Hematopoietic multipotent progenitor cell (in vitro differentiated cells): ENCODE measurements at regions not wholly inside any gene's neighbourhood (a gene's known extent, or its start where the extent isn't known, plus 50 kb on each side); places are given as distances from the start of the nearest gene placed in this dataset.

Source experiments
- DNase-seq, 3 donors: peaks; one replicate each; pipeline ENCODE4 v3.0.0-alpha.2; 2011 to 2015; ENCODE audit warnings: low read depth in 2 of 3, low spot score in 2 of 3

DNA sequence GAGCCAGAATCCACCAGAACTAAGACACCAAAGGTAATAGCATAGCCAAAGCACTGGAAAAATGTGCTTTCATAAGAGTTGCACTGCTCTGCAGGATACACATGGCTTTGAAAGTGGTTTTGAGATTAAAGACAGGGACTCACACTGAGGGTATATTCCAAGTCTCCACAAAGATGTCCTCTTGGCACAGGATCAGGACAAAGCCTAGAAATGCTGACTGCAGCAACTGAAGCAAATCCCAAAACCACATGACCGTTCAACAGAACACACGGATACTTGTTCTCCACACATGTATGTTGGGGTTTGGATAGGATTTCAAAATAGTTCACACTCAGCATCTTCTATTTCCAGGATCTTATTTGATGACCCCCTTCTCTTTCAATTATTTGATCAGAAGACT is 364.3 kb upstream of the HSF2 start:
- DNase-seq: no peak

DNA sequence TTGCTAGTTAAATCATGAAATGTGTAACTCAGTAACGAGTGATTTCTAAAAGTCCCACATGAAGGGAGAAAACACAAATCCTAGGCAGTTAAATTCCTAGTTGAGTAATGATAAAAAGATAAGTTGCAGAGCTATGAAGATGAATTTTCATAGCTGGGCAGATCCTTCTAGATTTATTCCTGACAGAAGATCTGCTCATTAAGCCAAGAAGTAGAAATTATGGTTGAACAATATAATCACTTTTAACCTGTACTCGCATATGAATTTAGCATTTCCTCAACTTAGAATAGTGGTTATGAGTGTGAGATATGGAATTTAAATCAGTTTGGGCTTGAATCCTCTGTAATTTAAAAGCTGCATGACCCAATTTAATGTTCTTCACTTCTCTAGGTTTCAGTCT is 359.2 kb upstream of the HSF2 start:
- DNase-seq: no peak

DNA sequence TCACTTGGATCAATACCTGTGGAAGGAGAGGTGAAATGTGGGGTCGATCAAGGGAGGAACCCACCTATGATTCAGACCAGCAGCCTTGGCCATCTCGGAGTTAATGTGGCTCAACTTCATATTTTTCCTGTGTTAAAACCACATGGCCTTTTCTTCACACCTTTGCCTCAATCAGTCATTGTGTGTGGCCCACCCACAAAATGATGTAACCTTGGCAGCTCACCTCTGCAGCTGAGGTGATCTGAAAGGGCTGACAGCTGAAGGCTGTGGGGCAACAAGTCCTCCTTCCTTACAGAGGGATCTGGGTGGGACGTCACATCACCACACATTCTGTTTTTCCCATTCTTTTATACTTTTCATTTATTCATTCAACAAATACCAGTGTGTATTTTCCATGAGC is 357.1 kb upstream of the HSF2 start:
- DNase-seq: no peak

DNA sequence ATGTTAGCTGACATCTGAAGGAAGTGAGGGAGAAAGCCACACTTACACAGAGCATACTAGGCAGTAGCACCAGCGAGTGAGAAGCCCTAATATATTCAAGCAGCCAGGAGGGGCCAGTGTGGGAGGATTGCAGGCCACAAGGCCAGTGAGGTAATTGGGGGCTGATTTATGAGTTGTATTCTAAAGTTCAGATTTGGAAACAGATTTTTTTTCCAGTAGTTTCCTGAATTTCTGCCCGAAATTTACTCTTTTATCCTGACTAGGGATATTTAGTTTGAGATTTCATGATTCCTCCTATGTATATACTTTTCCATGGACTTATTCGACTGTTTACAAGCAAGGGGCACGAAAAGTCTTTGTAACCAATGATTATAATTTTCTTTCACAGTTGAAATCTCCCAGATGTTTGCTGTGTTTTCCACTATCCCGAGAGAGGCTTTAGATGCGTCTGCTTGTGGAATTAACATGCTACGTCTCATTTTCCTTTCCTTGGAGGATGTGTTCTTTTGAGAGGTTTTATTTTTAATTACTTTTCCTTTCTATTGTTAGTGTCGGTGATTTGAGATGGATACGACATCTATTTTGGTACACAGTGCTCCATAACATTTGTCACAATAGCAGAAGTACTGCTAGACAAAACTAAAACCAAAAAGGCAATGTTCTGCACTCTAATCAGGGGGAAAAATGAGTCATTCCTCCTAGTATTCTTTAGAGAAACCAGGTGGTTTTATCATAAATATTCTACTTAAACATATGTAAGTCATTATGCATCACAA is 356.3 kb upstream of the HSF2 start:
- no peak for DNase-seq

DNA sequence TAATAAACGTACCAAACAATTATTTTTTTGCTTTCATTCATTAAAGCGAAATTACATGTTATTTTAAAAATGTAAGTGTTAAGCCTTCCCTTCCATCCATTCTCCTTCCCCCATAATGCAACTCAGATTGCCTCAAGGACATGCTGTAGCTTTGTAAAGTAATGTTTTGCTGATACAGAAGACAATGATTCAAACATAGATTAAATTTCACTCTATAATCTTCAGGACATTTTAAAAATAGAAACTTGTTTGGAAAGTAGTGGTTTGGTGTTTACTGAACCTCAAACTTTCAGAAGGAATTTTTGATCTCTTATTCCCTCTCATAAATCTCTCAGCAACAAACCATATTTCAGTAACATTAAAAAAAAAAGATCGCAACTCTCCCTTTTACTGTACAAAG is 350.9 kb upstream of the HSF2 start:
- no peak for DNase-seq

DNA sequence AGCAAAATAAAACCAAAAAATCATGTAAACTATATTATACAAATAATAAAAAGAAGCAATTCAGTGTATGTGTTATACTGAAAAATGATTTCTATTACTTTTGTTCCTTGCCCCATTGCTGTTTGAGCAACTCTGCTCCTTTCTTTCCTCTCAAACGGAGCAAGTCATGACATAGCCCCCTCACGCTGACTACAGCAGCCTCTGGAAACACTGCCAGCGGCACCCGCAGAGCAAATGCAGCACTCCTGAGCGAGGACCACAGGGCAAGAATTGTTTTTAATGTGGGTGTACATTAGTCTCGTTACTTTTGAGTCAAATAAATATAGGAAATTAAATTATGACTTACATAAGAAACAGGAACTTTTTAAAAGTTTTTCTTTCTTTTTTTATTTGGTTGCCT is 350.1 kb upstream of the HSF2 start:
- DNase-seq: no peak

DNA sequence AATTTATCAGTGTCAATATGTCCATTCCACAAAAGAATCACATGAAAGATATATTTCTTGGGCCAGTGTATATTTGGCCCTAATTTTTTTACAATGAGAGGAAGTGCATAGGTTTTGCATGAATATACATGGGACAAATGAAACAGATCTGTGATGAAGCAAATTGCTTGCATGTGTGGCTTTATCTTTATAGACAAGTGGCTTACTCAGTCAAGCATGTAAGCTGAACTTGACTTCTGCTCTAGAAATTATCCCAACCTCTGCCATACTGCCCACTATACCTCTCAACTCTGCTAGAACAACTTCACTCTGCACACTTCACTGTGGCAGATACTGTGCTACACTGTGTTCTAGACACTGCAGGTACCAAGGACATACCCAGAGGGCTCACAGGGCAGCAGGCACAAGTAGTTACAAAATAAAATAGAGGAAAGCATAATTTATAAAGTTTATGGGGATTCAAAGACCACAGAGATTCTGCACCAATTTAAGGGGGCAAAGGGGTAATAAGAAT is 349.2 kb upstream of the HSF2 start:
- no peak for DNase-seq

DNA sequence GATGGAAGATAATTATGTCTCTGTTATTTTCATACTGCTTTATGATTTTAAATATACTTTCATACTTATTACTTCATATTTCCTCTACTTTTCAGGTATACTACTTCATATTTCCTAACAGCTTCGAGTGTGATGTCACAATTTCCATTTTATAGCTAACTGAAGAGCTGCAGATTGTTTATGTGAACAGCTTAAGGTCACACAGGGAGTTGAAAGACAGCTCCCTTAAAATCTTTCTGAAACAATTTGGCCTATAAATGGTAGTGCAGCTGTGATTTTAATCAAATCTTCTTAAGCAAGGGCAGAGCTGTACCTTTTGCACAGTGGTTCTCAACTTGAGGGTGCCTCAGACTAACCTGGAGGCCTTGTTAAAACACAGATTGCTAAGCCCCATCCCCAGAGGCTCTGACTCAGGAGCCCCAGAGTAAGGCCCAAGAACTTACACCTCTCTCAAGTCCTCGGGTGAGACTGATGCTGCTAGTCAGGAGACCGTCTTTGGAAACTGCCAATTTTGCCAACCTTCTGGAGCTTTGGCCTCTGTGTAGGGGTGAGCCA is 347.0 kb upstream of the HSF2 start:
- no peak for DNase-seq

DNA sequence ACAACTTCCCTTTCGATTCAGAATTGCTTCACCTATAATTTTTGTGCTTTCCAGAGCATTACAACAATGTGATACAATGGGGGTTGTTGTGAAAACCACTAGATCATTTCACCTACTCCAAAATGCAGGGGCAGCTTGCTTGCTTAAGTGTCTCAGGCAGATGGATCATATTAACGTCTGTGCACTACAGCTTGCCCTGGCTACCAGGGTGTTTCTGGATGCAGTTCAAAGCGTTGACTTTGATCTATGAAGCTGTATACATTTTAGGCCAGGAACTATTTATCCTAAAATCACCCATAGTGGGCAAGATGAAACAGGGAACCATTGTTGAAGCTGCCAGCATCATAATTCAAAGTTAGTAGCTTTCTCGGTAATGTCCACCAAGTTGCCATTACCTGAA is 339.5 kb upstream of the HSF2 start:
- DNase-seq: no peak

DNA sequence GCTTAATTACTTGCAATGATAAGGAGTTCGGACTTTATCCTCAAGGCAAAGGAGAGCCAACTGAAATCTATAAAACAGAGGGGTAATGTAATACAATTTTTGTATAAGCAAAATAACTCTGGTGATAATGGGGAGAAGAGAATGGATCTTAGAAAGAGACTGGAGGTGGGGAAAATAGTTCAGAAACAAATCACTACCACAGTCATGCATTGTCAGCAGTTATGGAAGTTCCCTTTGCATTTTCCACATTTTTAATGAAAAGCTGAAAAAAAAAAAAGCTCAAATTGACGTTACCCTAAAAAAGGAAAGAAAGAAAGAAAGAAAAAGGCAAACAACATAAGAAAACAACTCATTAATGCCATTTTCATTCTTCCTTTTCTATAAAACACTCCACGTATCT is 337.6 kb upstream of the HSF2 start:
- no peak for DNase-seq

DNA sequence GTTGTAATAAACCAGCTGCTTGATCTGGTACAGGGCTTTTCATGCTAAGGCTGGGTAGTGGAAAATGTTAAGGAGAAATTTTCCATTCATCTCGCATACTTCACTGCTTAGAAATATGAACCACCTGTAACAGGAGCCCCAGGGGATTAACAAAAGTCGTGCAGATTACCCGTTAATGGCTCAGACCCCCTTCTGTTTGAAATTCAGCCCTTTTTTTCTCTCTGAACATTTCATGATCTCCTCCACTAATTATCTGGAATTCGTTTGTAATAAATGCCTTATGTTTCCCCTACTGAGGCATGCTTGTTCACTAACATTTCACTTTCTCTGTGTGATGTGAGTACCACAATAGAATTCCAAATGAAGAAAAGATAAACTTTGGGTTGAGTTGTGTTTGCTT is 336.4 kb upstream of the HSF2 start:
- no peak for DNase-seq

DNA sequence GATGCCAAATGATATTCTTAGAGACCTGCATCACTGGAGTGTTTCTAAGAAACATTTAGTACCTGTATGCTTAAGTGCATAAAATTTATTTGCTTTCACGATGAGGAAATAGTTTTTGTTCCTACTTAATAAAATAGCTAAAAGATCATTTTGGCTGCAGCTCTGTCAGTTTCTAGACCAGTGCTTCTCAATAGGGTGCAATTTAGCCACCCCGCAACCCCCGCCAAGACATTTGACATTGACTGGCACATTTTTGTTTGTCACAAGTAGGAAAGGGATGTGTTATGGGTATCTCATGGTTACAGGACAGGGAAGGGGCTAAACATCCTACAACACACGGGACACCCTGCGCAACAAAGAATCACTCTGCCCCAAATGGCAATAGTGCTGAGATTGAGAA is 335.7 kb upstream of the HSF2 start:
- no peak for DNase-seq

DNA sequence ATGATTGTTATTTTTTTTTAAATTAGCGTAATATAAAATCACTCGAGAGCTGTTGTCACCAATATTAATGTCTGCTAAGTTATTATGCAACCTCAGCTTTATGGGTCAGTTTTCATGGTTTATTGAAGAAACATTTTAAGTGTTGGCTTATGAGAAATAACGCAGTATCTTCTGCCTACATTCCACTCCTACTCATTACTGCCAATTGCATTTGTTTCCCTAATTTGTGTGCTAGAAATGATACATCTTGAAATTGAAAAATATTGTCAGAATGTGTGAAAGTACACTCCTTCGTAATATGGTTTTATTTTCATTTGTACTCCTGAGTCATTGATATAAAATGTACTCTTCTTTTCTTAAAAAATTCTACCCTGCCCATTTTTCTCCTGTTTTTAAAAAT is 333.3 kb upstream of the HSF2 start:
- no peak for DNase-seq

DNA sequence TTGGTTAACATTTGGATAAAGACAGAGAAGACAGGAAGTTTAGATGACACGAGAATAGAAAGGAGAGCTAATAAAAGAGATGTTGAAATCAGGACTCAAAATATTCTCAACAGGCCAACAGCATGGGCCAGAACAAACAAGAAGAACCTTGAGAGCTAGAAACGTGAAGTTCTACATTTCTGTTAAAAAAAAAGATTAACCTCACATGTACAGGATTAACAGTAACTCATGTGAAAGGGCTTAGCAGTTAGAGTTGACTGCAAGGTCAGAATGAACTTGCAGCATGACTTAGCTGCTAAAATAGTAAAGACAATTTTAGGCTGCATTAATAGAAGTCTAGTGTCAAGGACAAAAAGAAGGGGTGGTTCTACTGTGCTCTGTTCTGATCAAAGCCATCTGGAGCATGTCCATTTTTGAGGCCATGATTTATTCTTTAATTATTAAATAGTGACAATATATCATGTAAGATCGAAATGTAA is 331.1 kb upstream of the HSF2 start:
- no peak for DNase-seq

DNA sequence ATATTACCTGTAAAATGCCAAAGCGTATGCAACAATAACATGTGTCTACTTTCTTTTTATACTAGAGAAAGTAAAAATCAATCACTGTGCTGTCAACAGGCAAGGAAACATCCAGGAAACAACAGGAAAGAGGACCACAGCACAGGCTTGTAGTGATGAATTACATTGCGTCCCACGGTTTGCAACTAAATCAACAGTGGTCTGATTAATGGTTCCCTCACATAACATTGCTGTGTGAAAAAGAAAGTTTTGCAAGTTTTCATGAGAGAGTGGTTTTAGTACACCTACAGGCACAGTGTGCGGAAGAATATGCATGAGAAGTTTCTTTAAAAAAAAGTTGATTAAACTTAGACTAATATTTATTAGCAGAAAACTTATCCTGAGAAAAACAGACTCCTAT is 329.5 kb upstream of the HSF2 start:
- no peak for DNase-seq

DNA sequence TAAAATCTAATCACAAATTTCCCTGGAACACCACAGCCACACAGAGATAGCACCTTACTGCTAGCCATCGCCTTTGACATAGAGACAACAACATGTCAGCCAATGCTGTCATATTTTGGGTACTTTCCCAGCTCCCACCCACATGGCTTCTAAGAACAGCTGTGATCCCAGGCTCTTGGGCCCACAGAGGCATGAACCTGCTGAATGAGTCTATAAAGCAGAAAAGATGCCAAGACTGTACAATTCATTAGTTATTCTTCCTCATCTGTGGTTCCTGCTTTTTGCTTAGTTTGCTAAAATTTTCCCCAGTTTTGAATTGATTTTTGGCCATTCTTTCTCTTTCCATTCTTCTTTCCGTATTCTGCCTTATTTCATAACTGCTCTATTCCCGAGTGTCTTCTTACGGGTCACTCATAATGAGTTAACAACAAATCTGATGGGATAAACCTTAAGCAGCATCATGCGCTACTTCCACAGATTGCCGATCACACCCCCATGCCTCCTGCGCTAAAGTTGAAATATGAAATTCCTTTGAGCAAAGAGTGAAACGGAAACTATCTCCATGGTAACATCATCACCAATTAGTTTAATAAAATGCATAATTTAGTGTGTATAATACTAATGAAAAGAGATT is 327.3 kb upstream of the HSF2 start:
- no peak for DNase-seq

DNA sequence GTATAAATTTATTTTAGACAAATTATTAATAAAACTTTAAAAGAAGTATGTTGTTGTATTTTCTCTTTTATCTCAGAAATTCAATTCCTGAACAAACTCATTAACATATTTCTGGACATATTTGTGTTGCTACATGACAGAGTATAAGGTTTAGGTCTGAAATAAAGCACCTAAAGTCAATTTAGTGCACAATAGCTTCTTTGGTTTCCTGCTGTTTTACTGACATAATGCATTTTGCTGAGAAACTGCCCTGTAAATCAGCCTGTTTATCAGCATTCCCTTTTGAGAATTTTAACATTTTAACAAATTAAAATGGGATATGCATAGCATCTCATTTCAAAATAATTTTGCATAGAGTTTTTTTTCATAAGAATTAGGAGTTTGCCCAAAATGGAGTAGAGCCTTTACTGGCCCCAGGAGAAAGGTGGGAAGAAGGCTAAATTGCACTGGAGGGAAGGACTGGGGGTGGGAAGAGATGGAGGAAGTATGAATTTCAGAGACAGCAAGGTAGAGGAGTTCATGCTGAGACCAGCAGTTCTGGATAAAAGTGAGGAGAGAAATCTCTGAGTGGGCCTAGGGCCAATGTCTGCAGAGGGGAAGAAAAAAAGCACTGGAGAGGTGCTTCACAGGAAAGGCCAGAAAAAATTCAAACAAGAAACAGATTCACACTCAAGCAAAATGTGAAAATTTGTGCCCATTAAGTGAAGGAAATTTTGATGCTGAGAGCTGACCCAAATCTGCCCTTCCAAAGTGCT is 324.2 kb upstream of the HSF2 start:
- DNase-seq: no peak

DNA sequence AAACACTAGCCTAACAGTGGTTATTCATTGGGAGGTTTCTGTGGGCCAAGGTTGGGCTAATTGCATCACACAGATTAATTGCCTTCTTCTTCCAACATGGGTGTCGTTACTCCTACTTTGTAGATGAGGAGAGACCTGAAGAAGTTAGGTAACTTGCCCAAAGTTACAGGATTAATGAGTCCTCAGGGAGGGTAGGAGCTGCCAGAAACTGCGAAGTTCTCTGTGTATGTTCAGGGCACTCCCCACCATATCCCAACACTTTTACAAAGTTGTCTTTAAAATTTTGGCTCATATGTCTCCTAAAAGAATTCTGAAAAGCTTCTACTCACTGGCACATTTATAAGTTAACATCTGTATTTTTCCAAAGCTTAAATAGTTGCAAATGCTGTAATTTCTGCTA is 323.5 kb upstream of the HSF2 start:
- no peak for DNase-seq

DNA sequence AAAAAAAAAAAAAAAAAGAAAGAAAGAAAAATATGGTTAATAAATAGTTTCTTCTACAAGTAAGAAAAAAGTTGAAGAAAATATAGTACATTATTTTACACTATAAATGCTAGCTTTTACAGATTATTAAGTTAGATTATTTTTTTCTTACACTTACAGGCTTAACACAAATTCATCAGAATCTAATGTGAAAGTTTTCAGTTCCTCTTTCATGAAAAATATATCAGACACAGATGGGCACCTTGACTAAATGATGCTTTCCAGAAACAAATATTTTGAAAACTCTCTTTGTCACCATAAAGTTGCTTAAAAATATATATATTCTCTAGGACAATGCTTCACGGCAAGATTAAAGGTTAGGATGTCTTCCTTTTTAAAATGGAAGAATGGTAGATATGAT is 321.8 kb upstream of the HSF2 start:
- DNase-seq: no peak

DNA sequence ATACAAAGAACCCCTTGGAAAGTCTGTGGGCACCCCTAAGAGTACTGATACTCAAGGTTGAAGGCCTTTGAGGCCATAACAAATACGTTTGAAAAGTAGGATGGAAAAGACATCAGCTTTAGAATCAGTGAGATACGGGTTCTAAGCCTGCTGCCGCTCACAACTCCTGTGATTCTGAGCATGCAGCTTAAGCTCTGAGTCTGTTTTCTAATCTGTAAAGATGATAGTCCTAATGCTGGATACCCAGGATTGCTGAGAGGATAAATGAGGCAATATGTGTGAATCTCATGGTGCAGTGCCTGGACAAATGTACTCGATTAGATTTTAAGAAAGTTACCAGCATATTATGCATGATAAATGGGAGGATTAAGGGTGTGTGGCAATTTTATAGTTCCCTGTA is 321.0 kb upstream of the HSF2 start:
- DNase-seq: no peak

DNA sequence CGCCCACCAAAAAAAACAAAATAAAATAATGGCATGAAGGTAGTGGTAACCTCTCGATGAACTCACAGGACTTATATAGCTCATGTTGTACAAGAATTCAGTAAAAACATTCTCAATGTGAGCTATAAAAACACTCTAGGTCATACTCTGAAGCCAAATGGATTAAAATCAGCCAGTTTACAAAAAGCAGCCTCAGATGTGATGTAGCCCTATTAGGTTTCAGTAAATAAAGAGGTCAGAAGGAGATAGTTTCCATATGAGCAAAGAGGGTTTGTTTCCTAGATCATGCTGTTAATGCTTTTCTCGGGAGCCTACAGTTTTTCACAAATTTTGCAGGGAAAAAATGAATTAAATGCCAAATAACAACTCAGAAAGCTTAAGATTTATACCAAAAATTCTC is 319.5 kb upstream of the HSF2 start:
- no peak for DNase-seq
